MCF 10A (cell line): ENCODE measurements at regions not wholly inside any gene's neighbourhood (a gene's known extent, or its start where the extent isn't known, plus 50 kb on each side); places are given as distances from the start of the nearest gene placed in this dataset.

Source experiments
- BruUV-seq: library from RNA; stranded (reverse); fragments of 400-500 nt; replicated peaks from 2 replicates; lab custom pipeline; 2021; lab: Mats Ljungman, UMichigan
- CTCF ChIA-PET: fragments of 300-600 bp; sonication (Branson Sonifier 250); formaldehyde crosslinking; extraction: SDS; loops from one replicate; lab custom pipeline; 2021; ENCODE audit warnings: antibody characterized with exemption, inconsistent platforms; lab: Yijun Ruan, JAX
- POLR2A ChIA-PET: fragments of 300-600, 350-650 bp; sonication (Branson Sonifier 250); formaldehyde crosslinking; extraction: SDS; loops from one replicate; lab custom pipeline; 2020; ENCODE audit warnings: antibody characterized with exemption, inconsistent platforms; lab: Yijun Ruan, JAX
- DNase-seq: peaks from one replicate; pipeline ENCODE4 v3.0.0-alpha.2; 2018; ENCODE audit not compliant: unreplicated experiment
- H3K27ac Mint-ChIP-seq: one replicate; pipeline ENCODE4 v1.8.0; 2022; ENCODE audit warnings: mild to moderate bottlenecking, low read depth, mixed read lengths; ENCODE audit not compliant: unreplicated experiment
- H3K27me3 Mint-ChIP-seq: one replicate; pipeline ENCODE4 v1.8.0; 2022; ENCODE audit warnings: mixed read lengths; ENCODE audit not compliant: insufficient read depth, unreplicated experiment
- H3K36me3 Mint-ChIP-seq: one replicate; pipeline ENCODE4 v1.8.0; 2022; ENCODE audit warnings: mild to moderate bottlenecking, moderate library complexity, mixed read lengths; ENCODE audit not compliant: insufficient read depth, unreplicated experiment
- H3K4me1 Mint-ChIP-seq: one replicate; pipeline ENCODE4 v1.8.0; 2022; ENCODE audit warnings: mixed read lengths; ENCODE audit not compliant: insufficient read depth, unreplicated experiment
- H3K4me3 Mint-ChIP-seq: one replicate; pipeline ENCODE4 v1.8.0; 2022; ENCODE audit warnings: mild to moderate bottlenecking, moderate library complexity, mixed read lengths; ENCODE audit not compliant: unreplicated experiment
- H3K9me3 Mint-ChIP-seq: one replicate; pipeline ENCODE4 v1.8.0; 2022; ENCODE audit warnings: mixed read lengths; ENCODE audit not compliant: unreplicated experiment
- intact Hi-C: fragments of 100-400 bp; cut with micrococcal nuclease; formaldehyde crosslinking; loops from 2 replicates; pipeline ENCODE4 v1.14.1; 2022
- TF ChIP-seq, protein P1 (sequence below): fragments of 200-600 bp; IDR thresholded peaks from one replicate; pipeline ENCODE4 v1.8.0; 2022; ENCODE audit warnings: antibody characterized with exemption, mild to moderate bottlenecking; ENCODE audit not compliant: unreplicated experiment

DNA sequence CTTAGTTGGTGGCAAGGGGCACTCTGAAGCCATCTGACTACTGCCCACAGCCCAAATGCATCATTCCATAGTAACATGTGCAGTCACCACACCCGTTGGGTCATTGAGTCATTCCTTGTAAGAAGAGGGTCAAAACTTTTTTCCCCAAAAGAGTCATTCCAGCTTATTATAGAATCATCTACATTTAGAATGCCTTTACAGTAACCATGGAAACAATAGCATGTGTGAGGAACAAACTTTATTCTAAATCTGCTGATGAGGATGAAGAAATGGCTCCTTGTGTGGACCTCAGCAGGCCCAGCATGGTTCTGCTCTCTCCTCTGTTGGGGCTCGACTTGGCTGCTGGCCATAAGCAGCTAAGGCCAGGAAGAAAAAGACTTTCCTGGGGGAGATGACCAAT, 111.2 kb upstream of the PTPRT start:
- Mint-ChIP-seq H3K4me3 (no peak overlapping the region), H3K36me3 (no peaks in the 10 kb centered on the region), H3K9me3 (peaks cover 13% of the 10 kb centered on the region), H3K27me3 (no peaks in the 10 kb centered on the region), H3K4me1 (no peaks in the 10 kb centered on the region), H3K27ac (no peak overlapping the region)
- no TSS peak for BruUV-seq
- no peak for DNase-seq
- ChIA-PET POLR2A (no interaction called here), CTCF (no interaction called here)
- intact Hi-C loops, result no loop called here
- TF ChIP-seq, protein P1, sequence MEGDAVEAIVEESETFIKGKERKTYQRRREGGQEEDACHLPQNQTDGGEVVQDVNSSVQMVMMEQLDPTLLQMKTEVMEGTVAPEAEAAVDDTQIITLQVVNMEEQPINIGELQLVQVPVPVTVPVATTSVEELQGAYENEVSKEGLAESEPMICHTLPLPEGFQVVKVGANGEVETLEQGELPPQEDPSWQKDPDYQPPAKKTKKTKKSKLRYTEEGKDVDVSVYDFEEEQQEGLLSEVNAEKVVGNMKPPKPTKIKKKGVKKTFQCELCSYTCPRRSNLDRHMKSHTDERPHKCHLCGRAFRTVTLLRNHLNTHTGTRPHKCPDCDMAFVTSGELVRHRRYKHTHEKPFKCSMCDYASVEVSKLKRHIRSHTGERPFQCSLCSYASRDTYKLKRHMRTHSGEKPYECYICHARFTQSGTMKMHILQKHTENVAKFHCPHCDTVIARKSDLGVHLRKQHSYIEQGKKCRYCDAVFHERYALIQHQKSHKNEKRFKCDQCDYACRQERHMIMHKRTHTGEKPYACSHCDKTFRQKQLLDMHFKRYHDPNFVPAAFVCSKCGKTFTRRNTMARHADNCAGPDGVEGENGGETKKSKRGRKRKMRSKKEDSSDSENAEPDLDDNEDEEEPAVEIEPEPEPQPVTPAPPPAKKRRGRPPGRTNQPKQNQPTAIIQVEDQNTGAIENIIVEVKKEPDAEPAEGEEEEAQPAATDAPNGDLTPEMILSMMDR, result no peak

DNA sequence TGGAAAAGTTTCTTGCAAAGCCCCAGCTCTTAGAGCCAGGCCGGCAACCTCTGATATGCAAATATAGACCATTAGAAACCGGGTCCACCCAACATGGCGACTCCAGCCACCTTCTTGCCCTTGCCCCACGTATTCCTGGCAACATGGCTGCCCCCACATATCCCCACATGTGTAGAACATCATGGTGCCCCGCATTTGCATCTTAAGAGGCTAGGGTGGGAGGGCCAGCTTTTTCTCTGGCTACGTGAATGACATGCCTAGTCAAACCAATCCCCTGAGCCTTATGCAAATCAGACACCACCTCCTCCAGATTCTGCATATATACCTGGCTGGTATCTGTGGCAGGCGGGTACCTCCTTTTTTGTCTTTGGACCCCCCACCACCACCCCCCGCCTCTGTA, 106.1 kb upstream of the PTPRT start:
- Mint-ChIP-seq H3K27ac (no peak overlapping the region), H3K9me3 (peaks cover 16% of the 10 kb centered on the region), H3K4me1 (no peaks in the 10 kb centered on the region), H3K4me3 (no peak overlapping the region), H3K36me3 (no peaks in the 10 kb centered on the region), H3K27me3 (no peaks in the 10 kb centered on the region)
- TF ChIP-seq, protein P1, result no peak
- no TSS peak for BruUV-seq
- ChIA-PET POLR2A (interaction anchor here (0.7 kb wide), 1 partner anchor 237 kb away, joined by 3 read pairs; no protein-coding TSS in a partner anchor), CTCF (no interaction called here)
- intact Hi-C loops, result no loop called here
- no peak for DNase-seq

DNA sequence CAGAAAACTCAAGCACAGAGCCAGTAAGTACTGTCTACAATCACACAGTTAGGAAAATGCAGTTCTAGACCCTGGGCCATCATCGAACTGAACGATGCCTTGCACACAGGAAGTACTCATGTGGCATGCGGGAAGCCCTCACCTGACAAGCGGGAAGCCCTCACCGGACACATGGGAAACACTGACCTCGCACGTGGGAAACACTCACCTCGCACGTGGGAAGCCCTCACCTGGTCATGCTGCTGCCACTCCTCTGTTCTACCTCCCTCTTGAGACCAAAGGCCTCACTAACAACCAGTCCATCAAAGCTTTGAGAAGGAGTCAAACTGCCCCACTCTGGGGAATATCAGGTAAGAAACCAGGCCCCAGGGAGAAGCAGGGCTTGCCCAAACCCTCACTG, 105.6 kb upstream of the PTPRT start:
- CTCF ChIA-PET, result no interaction called here
- H3K36me3 Mint-ChIP-seq, result no peaks in the 10 kb centered on the region
- no peaks in the 10 kb centered on the region for H3K27me3 Mint-ChIP-seq

DNA sequence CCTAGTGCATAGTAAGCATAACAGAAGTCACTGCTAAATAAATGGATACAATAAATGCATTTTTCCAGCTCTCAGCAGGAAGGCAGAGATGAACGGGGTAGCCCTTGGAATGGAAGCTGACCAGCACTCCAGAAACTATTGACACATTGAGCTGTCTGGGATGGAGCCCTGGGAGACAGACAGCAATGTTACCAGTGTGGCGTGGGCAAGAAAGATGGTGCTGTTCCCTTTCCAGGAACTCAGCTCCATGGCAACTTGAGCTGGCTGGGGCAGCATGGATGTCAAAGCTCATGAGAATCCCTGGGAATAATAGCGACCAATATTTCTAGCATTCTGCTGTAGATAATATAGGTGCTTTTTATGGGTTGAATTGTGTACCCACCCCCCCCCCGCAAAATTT, 104.3 kb upstream of the PTPRT start:
- intact Hi-C loops, result no loop called here
- Mint-ChIP-seq H3K9me3 (peaks cover 12% of the 10 kb centered on the region), H3K4me3 (no peak overlapping the region), H3K27ac (no peak overlapping the region), H3K27me3 (no peaks in the 10 kb centered on the region), H3K4me1 (no peaks in the 10 kb centered on the region), H3K36me3 (no peaks in the 10 kb centered on the region)
- BruUV-seq, result no TSS peak
- ChIA-PET POLR2A (interaction anchor here (0.7 kb wide), 1 partner anchor 29 kb away, joined by 3 read pairs; no protein-coding TSS in a partner anchor), CTCF (no interaction called here)
- TF ChIP-seq, protein P1, result no peak
- DNase-seq, result no peak

More for the DNA sequence above, 105.6 kb upstream of the PTPRT start:
- no TSS peak for BruUV-seq
- peaks cover 16% of the 10 kb centered on the region for H3K9me3 Mint-ChIP-seq
- intact Hi-C loops, result no loop called here
- DNase-seq, result no peak
- no peaks in the 10 kb centered on the region for H3K4me1 Mint-ChIP-seq
- POLR2A ChIA-PET, result interaction anchor here (0.7 kb wide), 1 partner anchor 236 kb away, joined by 3 read pairs; no protein-coding TSS in a partner anchor
- H3K27ac Mint-ChIP-seq, result no peak overlapping the region
- no peak overlapping the region for H3K4me3 Mint-ChIP-seq
- TF ChIP-seq, protein P1, result no peak
